Tibial artery (tissue), 4 donors: ENCODE measurements at regions not wholly inside any gene's neighbourhood (a gene's known extent, or its start where the extent isn't known, plus 50 kb on each side); places are given as distances from the start of the nearest gene placed in this dataset.
A peak's percentile ranks its signal among the peaks of the same experiment; 100 is the strongest.

Experiments used
- DNase-seq, 2 donors: peaks; one replicate each; pipeline ENCODE4 v3.0.0-alpha.2; 2019
- H3K27ac ChIP-seq, 2 donors: fragments of 200-600 bp; sonication (generic) in 1 of 2; 1 replicate in 1 of 2; 2 replicates in 1 of 2; pipeline ENCODE4 v1.5.1; 2018 to 2019; ENCODE audit warnings: mild to moderate bottlenecking in 1 of 2
- H3K27me3 ChIP-seq, 2 donors: fragments of 200-600 bp; sonication (generic) in 1 of 2; one replicate each; pipeline versions ENCODE4 v1.5.1 to v1.6.0; 2016 to 2019
- H3K36me3 ChIP-seq, 3 donors: fragments of 200-600 bp; sonication (generic) in 2 of 3; one replicate each; pipeline ENCODE4 v1.5.1; 2016 to 2019; ENCODE audit warnings: mild to moderate bottlenecking in 2 of 3
- H3K4me1 ChIP-seq, 4 donors: fragments of 200-600 bp; sonication (generic) in 2 of 4; 1 replicate in 3 of 4; 2 replicates in 1 of 4; pipeline ENCODE4 v1.5.1; 2016 to 2019
- H3K4me3 ChIP-seq, 2 donors: fragments of 200-600 bp; sonication (generic) in 1 of 2; 1 replicate in 1 of 2; 2 replicates in 1 of 2; pipeline ENCODE4 v1.5.1; 2018 to 2019; ENCODE audit warnings: mild to moderate bottlenecking in 2 of 2
- H3K9me3 ChIP-seq, 3 donors: fragments of 200-600 bp; sonication (generic) in 1 of 3; one replicate each; pipeline ENCODE4 v1.5.1; 2016 to 2019
- CTCF ChIP-seq, 2 experiments: fragments of 200-600 bp in 1 of 2; fragments of 450-650 bp in 1 of 2; IDR thresholded peaks; one replicate each; pipeline ENCODE4 v1.5.1; 2017 to 2019; ENCODE audit warnings: antibody characterized with exemption in 2 of 2, mild to moderate bottlenecking in 1 of 2, moderate library complexity in 1 of 2
- intact Hi-C: fragments of 100-400 bp; cut with DNase I; formaldehyde crosslinking; loops from one replicate; pipeline ENCODE4 v1.15.0; 2023; ENCODE audit warnings: low total_unique reads

GRCh38 chr17:17421346-17422216 lies 55.2 kb upstream of the MED9 start:
- DNase-seq, result peak in 1 of 2 donors; percentile 45
- intact Hi-C loops, result no loop called here
- Histone ChIP-seq H3K27me3 (peaks cover 0 to 16% of the 10 kb centered on the region in 2 donors), H3K36me3 (no peaks in the 10 kb centered on the region), H3K4me3 (no peak overlapping the region), H3K4me1 (peaks cover 0 to 14% (median under 1%) of the 10 kb centered on the region in 4 donors), H3K27ac (no peak overlapping the region), H3K9me3 (no peaks in the 10 kb centered on the region)
- no peak for TF ChIP-seq CTCF (IDR thresholded peaks at IDR 0.05)

- H3K27ac ChIP-seq, result no peak overlapping the region
- H3K4me1 ChIP-seq, result peaks cover 0 to 10% (median 0%) of the 10 kb centered on the region in 4 donors
- H3K27me3 ChIP-seq, result peaks cover 0 to 16% of the 10 kb centered on the region in 2 donors
- intact Hi-C loops, result no loop called here
- peak in 1 of 2 donors; percentile 40 for DNase-seq
- H3K36me3 ChIP-seq, result no peaks in the 10 kb centered on the region
- H3K9me3 ChIP-seq, result no peaks in the 10 kb centered on the region
- TF ChIP-seq CTCF (IDR thresholded peaks at IDR 0.05), result no peak
- no peak overlapping the region for H3K4me3 ChIP-seq
Measured at GRCh38 chr17:17422217-17422610, 54.6 kb upstream of the MED9 start.

GRCh38 chr17:17422641-17423040 lies 54.2 kb upstream of the MED9 start:
- Histone ChIP-seq H3K4me1 (peaks cover 0 to 10% (median 0%) of the 10 kb centered on the region in 4 donors), H3K36me3 (no peaks in the 10 kb centered on the region), H3K9me3 (no peaks in the 10 kb centered on the region), H3K27me3 (peaks cover 0 to 16% of the 10 kb centered on the region in 2 donors), H3K4me3 (no peak overlapping the region), H3K27ac (no peak overlapping the region)
- peak in 1 of 2 donors; percentile 15 for DNase-seq
- intact Hi-C loops, result no loop called here
- no peak for TF ChIP-seq CTCF (IDR thresholded peaks at IDR 0.05)

GRCh38 chr17:17423656-17424055 lies 53.1 kb upstream of the MED9 start:
- peak in 1 of 2 donors; percentile 27 for DNase-seq
- intact Hi-C loops, result no loop called here
- Histone ChIP-seq H3K27me3 (peaks cover 0 to 16% of the 10 kb centered on the region in 2 donors), H3K27ac (no peak overlapping the region), H3K4me1 (peaks cover 0 to 10% (median 0%) of the 10 kb centered on the region in 4 donors), H3K36me3 (no peaks in the 10 kb centered on the region), H3K9me3 (no peaks in the 10 kb centered on the region), H3K4me3 (no peak overlapping the region)
- TF ChIP-seq CTCF (IDR thresholded peaks at IDR 0.05), result no peak

- no peaks in the 10 kb centered on the region for H3K9me3 ChIP-seq
- H3K4me1 ChIP-seq, result peaks cover 0 to 8% (median 0%) of the 10 kb centered on the region in 4 donors
- no peak overlapping the region for H3K4me3 ChIP-seq
- no peaks in the 10 kb centered on the region for H3K36me3 ChIP-seq
- TF ChIP-seq CTCF (IDR thresholded peaks at IDR 0.05), result no peak
- H3K27ac ChIP-seq, result no peak overlapping the region
- intact Hi-C loops, result no loop called here
- DNase-seq, result no peak
- H3K27me3 ChIP-seq, result peaks cover 0 to 16% of the 10 kb centered on the region in 2 donors
Measured at GRCh38 chr17:17424552-17424951, 52.2 kb upstream of the MED9 start.
